ENCODE measurements at regions not wholly inside any gene's neighbourhood (a gene's known extent, or its start where the extent isn't known, plus 50 kb on each side); places are given as distances from the start of the nearest gene placed in this dataset.

GRCh38 chr6:148137652-148138051 is 205.0 kb upstream of the SASH1 start:
- TF ChIP-seq POLR2A (IDR thresholded peaks at IDR 0.05) (no peak), CTCF (IDR thresholded peaks at IDR 0.05) (no peak)
- no peak for DNase-seq
- intact Hi-C loops (cut with DNase I): no loop called here
- H3K36me3 ChIP-seq (replicated peaks in 1 of 2; ENCODE audit: insufficient read depth in 1 of 2, low read depth in 2 of 2): no peaks in the 10 kb centered on the region
- no peaks in the 10 kb centered on the region for H3K27me3 ChIP-seq
- no peak overlapping the region for H3K27ac ChIP-seq
- H3K9me3 ChIP-seq: no peaks in the 10 kb centered on the region
- no peak for ATAC-seq
- 91 to 100% methylated on average over 1 of the region's 1 CpG for WGBS, 2 donors
- H3K4me1 ChIP-seq: no peaks in the 10 kb centered on the region
- H3K4me3 ChIP-seq: no peak overlapping the region

GRCh38 chr6:148138573-148138972 is 204.1 kb upstream of the SASH1 start:
- no peaks in the 10 kb centered on the region for H3K36me3 ChIP-seq (replicated peaks in 1 of 2; ENCODE audit: insufficient read depth in 1 of 2, low read depth in 2 of 2)
- no peaks in the 10 kb centered on the region for H3K27me3 ChIP-seq
- no peak for DNase-seq
- TF ChIP-seq POLR2A (IDR thresholded peaks at IDR 0.05) (no peak), CTCF (IDR thresholded peaks at IDR 0.05) (no peak)
- H3K9me3 ChIP-seq: no peaks in the 10 kb centered on the region
- no peaks in the 10 kb centered on the region for H3K4me1 ChIP-seq
- WGBS, 2 donors: 48 to 84% methylated on average over 1 of the region's 1 CpG
- intact Hi-C loops (cut with DNase I): no loop called here
- ATAC-seq: no peak
- H3K4me3 ChIP-seq: no peak overlapping the region
- no peak overlapping the region for H3K27ac ChIP-seq

- ATAC-seq (no peak), DNase-seq (no peak)
- H3K4me3 ChIP-seq: no peak overlapping the region
- intact Hi-C loops (cut with DNase I): no loop called here
- TF ChIP-seq CTCF (IDR thresholded peaks at IDR 0.05) (no peak), POLR2A (IDR thresholded peaks at IDR 0.05) (no peak)
- H3K27ac ChIP-seq: no peak overlapping the region
- H3K27me3 ChIP-seq: no peaks in the 10 kb centered on the region
- H3K9me3 ChIP-seq: no peaks in the 10 kb centered on the region
- 79 to 86% methylated on average over 5 of the region's 5 CpGs for WGBS, 2 donors
- H3K4me1 ChIP-seq: no peaks in the 10 kb centered on the region
- no peaks in the 10 kb centered on the region for H3K36me3 ChIP-seq (replicated peaks in 1 of 2; ENCODE audit: insufficient read depth in 1 of 2, low read depth in 2 of 2)
Observed at GRCh38 chr6:148140772-148141557, 201.7 kb upstream of the SASH1 start.

GRCh38 chr6:148142821-148143220 is 199.8 kb upstream of the SASH1 start:
- intact Hi-C loops (cut with DNase I): no loop called here
- Histone ChIP-seq H3K4me3 (no peak overlapping the region), H3K4me1 (no peaks in the 10 kb centered on the region), H3K9me3 (no peaks in the 10 kb centered on the region), H3K36me3 (replicated peaks in 1 of 2; ENCODE audit: insufficient read depth in 1 of 2, low read depth in 2 of 2) (no peaks in the 10 kb centered on the region), H3K27ac (no peak overlapping the region), H3K27me3 (no peaks in the 10 kb centered on the region)
- TF ChIP-seq CTCF (IDR thresholded peaks at IDR 0.05) (no peak), POLR2A (IDR thresholded peaks at IDR 0.05) (no peak)
- DNase-seq: no peak
- WGBS, 2 donors: 55 to 68% methylated on average over 2 of the region's 2 CpGs
- no peak for ATAC-seq

- no peak overlapping the region for H3K4me3 ChIP-seq
- no peaks in the 10 kb centered on the region for H3K27me3 ChIP-seq
- DNase-seq (no peak), ATAC-seq (no peak)
- TF ChIP-seq CTCF (IDR thresholded peaks at IDR 0.05) (no peak), POLR2A (IDR thresholded peaks at IDR 0.05) (no peak)
- H3K36me3 ChIP-seq (replicated peaks in 1 of 2; ENCODE audit: insufficient read depth in 1 of 2, low read depth in 2 of 2): no peaks in the 10 kb centered on the region
- H3K27ac ChIP-seq: no peak overlapping the region
- no peaks in the 10 kb centered on the region for H3K9me3 ChIP-seq
- no peaks in the 10 kb centered on the region for H3K4me1 ChIP-seq
- 55 to 60% methylated on average over 7 of the region's 7 CpGs for WGBS, 2 donors
- intact Hi-C loops (cut with DNase I): no loop called here
Observed at GRCh38 chr6:148143771-148144170, 198.9 kb upstream of the SASH1 start.

Data from body of pancreas (tissue), 4 donors.